ENCODE measurements at regions not wholly inside any gene's neighbourhood (a gene's known extent, or its start where the extent isn't known, plus 50 kb on each side); places are given as distances from the start of the nearest gene placed in this dataset.

DNA sequence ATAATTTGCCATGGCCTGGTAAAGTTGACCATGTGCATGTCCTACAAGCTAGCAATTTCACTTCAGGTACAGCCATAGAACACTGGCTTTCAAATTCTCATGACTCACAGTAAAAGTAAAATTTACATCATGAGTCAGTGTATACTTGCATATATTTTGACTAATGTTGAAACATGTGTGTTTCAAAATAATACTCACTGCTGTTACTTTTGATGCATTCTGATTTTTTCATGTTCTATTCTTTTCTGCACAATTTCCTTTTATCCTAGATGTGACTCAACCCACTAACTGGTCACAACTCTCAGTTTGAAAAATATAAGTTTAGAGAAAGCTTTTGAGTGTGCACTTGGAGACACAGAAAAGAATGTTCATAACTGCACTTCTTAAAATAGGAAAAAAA, 365.7 kb downstream of the FGF13 start:
- TF ChIP-seq, protein P1, sequence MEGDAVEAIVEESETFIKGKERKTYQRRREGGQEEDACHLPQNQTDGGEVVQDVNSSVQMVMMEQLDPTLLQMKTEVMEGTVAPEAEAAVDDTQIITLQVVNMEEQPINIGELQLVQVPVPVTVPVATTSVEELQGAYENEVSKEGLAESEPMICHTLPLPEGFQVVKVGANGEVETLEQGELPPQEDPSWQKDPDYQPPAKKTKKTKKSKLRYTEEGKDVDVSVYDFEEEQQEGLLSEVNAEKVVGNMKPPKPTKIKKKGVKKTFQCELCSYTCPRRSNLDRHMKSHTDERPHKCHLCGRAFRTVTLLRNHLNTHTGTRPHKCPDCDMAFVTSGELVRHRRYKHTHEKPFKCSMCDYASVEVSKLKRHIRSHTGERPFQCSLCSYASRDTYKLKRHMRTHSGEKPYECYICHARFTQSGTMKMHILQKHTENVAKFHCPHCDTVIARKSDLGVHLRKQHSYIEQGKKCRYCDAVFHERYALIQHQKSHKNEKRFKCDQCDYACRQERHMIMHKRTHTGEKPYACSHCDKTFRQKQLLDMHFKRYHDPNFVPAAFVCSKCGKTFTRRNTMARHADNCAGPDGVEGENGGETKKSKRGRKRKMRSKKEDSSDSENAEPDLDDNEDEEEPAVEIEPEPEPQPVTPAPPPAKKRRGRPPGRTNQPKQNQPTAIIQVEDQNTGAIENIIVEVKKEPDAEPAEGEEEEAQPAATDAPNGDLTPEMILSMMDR (tag by site-specific recombination; IDR thresholded peaks at IDR 0.05), result no peak
- no peak for TF ChIP-seq ZNF362 (tag by site-specific recombination; IDR thresholded peaks at IDR 0.05)
- TF ChIP-seq ZNF292 (tag by site-specific recombination; IDR thresholded peaks at IDR 0.05; ENCODE audit: borderline replicate concordance, low read depth), result no peak
- no peak for TF ChIP-seq ZNF48 (tag by site-specific recombination; IDR thresholded peaks at IDR 0.05)
- no peak for TF ChIP-seq REST (tag by site-specific recombination; IDR thresholded peaks at IDR 0.05)
- no peak for TF ChIP-seq ZNF548 (tag by site-specific recombination; IDR thresholded peaks at IDR 0.05)
- TF ChIP-seq FEZF1 (tag by site-specific recombination; IDR thresholded peaks at IDR 0.05), result no peak
